ENCODE measurements at regions not wholly inside any gene's neighbourhood (a gene's known extent, or its start where the extent isn't known, plus 50 kb on each side); places are given as distances from the start of the nearest gene placed in this dataset.

DNA sequence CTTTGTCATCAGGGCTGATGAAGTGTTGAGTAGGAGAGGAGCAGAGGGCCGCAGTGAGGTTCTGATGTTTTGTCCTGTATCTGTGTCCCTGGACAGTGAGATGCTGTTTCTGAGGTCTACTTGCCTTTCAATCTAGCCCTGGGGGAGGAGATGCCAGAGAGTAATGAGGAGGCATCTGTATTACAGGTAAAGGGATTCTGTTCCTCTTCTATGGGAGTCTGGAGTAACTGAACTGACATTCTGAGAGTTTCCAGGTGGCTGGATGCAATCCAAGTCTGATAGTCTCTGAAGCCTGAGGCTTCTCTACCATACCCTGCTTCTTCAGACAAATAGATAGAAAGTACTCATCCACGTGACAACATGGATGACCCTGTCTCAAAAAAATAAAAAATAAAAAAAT is 60.9 kb downstream of the IL12A start:
- TF ChIP-seq CTCF (IDR thresholded peaks at IDR 0.05) = no peak
- TF ChIP-seq EP300 (IDR thresholded peaks at IDR 0.05) = no peak

All from stomach (tissue), 4 donors.